Breast epithelium (tissue), 3 donors: ENCODE measurements at regions not wholly inside any gene's neighbourhood (a gene's known extent, or its start where the extent isn't known, plus 50 kb on each side); places are given as distances from the start of the nearest gene placed in this dataset.

ENCODE experiments used
- POLR2A ChIP-seq: fragments of 450-650 bp; IDR thresholded peaks from one replicate; pipeline ENCODE4 v1.6.1; 2016; ENCODE audit warnings: antibody characterized with exemption, mild to moderate bottlenecking, moderate library complexity
- POLR2AphosphoS5 ChIP-seq, 3 donors: sonication (generic); formaldehyde crosslinking; IDR thresholded peaks; one replicate each; pipeline ENCODE4 v1.6.1; 2017; ENCODE audit warnings: antibody characterized with exemption in 3 of 3
- TF ChIP-seq, protein P1 (sequence below), 3 donors: fragments of 450-650 bp; IDR thresholded peaks; one replicate each; pipeline ENCODE4 v1.5.1; 2016 to 2017; ENCODE audit warnings: antibody characterized with exemption in 3 of 3, mild to moderate bottlenecking in 3 of 3, moderate library complexity in 3 of 3

DNA sequence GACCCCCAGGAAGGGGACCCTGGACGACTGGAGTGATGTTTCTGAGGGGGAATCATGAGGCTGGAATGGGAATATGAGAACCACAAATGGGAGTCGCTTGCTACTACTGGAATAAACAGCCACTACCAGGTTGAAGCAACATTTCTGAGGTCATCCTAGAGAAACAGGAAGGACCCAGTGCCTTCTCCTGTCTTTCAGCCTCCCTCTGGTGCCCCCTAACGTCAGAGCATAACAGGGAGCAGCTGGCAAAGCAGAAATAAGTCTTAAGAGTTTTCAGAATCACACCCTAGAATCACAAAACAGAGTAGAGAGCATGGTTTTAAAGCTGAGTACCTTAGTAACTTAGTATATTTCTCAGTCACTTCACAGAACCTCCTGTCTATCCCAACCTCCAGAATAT lies 347.8 kb upstream of the PITX2 start:
- TF ChIP-seq, protein P1, sequence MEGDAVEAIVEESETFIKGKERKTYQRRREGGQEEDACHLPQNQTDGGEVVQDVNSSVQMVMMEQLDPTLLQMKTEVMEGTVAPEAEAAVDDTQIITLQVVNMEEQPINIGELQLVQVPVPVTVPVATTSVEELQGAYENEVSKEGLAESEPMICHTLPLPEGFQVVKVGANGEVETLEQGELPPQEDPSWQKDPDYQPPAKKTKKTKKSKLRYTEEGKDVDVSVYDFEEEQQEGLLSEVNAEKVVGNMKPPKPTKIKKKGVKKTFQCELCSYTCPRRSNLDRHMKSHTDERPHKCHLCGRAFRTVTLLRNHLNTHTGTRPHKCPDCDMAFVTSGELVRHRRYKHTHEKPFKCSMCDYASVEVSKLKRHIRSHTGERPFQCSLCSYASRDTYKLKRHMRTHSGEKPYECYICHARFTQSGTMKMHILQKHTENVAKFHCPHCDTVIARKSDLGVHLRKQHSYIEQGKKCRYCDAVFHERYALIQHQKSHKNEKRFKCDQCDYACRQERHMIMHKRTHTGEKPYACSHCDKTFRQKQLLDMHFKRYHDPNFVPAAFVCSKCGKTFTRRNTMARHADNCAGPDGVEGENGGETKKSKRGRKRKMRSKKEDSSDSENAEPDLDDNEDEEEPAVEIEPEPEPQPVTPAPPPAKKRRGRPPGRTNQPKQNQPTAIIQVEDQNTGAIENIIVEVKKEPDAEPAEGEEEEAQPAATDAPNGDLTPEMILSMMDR (IDR thresholded peaks at IDR 0.05), result no peak
- TF ChIP-seq POLR2AphosphoS5 (IDR thresholded peaks at IDR 0.05) (no peak), POLR2A (no peak)
